ENCODE measurements at regions not wholly inside any gene's neighbourhood (a gene's known extent, or its start where the extent isn't known, plus 50 kb on each side); places are given as distances from the start of the nearest gene placed in this dataset.

DNA sequence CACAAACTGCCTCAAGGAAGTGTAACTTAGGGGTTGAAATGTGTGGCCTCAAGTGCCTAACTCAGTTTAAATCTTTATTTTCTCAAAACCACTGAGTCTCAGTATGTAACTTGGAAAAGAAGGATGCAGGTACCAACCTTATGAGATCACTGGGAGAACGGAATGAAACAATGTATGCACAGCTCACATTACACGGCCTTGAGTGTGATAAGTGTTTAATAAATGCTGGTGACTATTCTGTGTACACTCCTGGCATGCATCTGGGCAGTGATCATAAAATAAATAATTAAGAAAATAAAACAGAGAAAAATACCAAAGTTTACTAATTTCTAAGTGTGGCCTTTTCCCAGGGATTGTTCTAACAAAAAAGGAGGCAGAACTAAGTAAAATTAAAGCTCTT, 974.5 kb upstream of the FLRT2 start:
- TF ChIP-seq, protein P1, sequence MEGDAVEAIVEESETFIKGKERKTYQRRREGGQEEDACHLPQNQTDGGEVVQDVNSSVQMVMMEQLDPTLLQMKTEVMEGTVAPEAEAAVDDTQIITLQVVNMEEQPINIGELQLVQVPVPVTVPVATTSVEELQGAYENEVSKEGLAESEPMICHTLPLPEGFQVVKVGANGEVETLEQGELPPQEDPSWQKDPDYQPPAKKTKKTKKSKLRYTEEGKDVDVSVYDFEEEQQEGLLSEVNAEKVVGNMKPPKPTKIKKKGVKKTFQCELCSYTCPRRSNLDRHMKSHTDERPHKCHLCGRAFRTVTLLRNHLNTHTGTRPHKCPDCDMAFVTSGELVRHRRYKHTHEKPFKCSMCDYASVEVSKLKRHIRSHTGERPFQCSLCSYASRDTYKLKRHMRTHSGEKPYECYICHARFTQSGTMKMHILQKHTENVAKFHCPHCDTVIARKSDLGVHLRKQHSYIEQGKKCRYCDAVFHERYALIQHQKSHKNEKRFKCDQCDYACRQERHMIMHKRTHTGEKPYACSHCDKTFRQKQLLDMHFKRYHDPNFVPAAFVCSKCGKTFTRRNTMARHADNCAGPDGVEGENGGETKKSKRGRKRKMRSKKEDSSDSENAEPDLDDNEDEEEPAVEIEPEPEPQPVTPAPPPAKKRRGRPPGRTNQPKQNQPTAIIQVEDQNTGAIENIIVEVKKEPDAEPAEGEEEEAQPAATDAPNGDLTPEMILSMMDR (IDR thresholded peaks at IDR 0.05): no peak
- no peak for TF ChIP-seq ZFX (IDR thresholded peaks at IDR 0.05; ENCODE audit: borderline replicate concordance)

All from 22Rv1 (cell line).